ENCODE measurements at regions not wholly inside any gene's neighbourhood (a gene's known extent, or its start where the extent isn't known, plus 50 kb on each side); places are given as distances from the start of the nearest gene placed in this dataset.

- no peak overlapping the region for H3K4me3 ChIP-seq (replicated peaks; ENCODE audit: low read depth, low read length)
- DNase-seq (ENCODE audit: extremely low read depth, low read depth), result no peak
- TF ChIP-seq CTCF (IDR thresholded peaks at IDR 0.05; ENCODE audit: low read depth, low read length, missing control alignments), result no peak
Observed at GRCh38 chr6:30272032-30272431, 54.7 kb upstream of the TRIM39 start.

GRCh38 chr6:30267423-30267822 lies 54.2 kb upstream of the TRIM26 start:
- no peak for DNase-seq (ENCODE audit: extremely low read depth, low read depth)
- no peak overlapping the region for H3K4me3 ChIP-seq (replicated peaks; ENCODE audit: low read depth, low read length)
- no peak for TF ChIP-seq CTCF (IDR thresholded peaks at IDR 0.05; ENCODE audit: low read depth, low read length, missing control alignments)

GRCh38 chr6:30265594-30265993 lies 52.4 kb upstream of the TRIM26 start:
- H3K4me3 ChIP-seq (replicated peaks; ENCODE audit: low read depth, low read length), result no peak overlapping the region
- no peak for TF ChIP-seq CTCF (IDR thresholded peaks at IDR 0.05; ENCODE audit: low read depth, low read length, missing control alignments)
- DNase-seq (ENCODE audit: extremely low read depth, low read depth), result no peak

GRCh38 chr6:30265181-30265580 lies 52.0 kb upstream of the TRIM26 start:
- H3K4me3 ChIP-seq (replicated peaks; ENCODE audit: low read depth, low read length), result no peak overlapping the region
- no peak for DNase-seq (ENCODE audit: extremely low read depth, low read depth)
- no peak for TF ChIP-seq CTCF (IDR thresholded peaks at IDR 0.05; ENCODE audit: low read depth, low read length, missing control alignments)

- no peak for DNase-seq (ENCODE audit: extremely low read depth, low read depth)
- H3K4me3 ChIP-seq (replicated peaks; ENCODE audit: low read depth, low read length), result no peak overlapping the region
- TF ChIP-seq CTCF (IDR thresholded peaks at IDR 0.05; ENCODE audit: low read depth, low read length, missing control alignments), result no peak
Observed at GRCh38 chr6:30264743-30265142, 51.5 kb upstream of the TRIM26 start.

- no peak overlapping the region for H3K4me3 ChIP-seq (replicated peaks; ENCODE audit: low read depth, low read length)
- peak; percentile 65 for DNase-seq (ENCODE audit: extremely low read depth, low read depth)
- no peak for TF ChIP-seq CTCF (IDR thresholded peaks at IDR 0.05; ENCODE audit: low read depth, low read length, missing control alignments)
Observed at GRCh38 chr6:30263734-30264133, 50.5 kb upstream of the TRIM26 start.

Data from HFF-Myc (cell line).